GM23338 (cell line): ENCODE measurements at regions not wholly inside any gene's neighbourhood (a gene's known extent, or its start where the extent isn't known, plus 50 kb on each side); places are given as distances from the start of the nearest gene placed in this dataset.
"Not testable (repeated sequence)": the region's sequence is repeated elsewhere in the genome, so short reads cannot be mapped to it uniquely, and the experiment has no call there.

Experiments
- CREB1 ChIP-seq: fragments of 250-450 bp; sonication (Bioruptor Pico); IDR thresholded peaks from 2 replicates; pipeline ENCODE4 v1.5.0; 2020; ENCODE audit warnings: low read depth, mild to moderate bottlenecking, moderate library complexity
- CTCF ChIP-seq, 2 experiments: fragments of 200-600 bp in 1 of 2; sonication (generic) in 1 of 2; conservative IDR thresholded peaks; 2 replicates each; pipeline versions ENCODE4 v1.5.1 to v1.6.1; 2016 to 2017; ENCODE audit warnings: antibody characterized with exemption in 2 of 2, low read depth in 2 of 2, mild to moderate bottlenecking in 2 of 2, moderate library complexity in 1 of 2
- ETS1 ChIP-seq: IDR thresholded peaks from 2 replicates; pipeline ENCODE4 v1.6.1; 2016; ENCODE audit warnings: antibody characterized with exemption
- EZH2 ChIP-seq: fragments of 200-600 bp; sonication (generic); IDR thresholded peaks from one replicate; pipeline ENCODE4 v1.8.0; 2017; ENCODE audit warnings: antibody characterized with exemption, mild to moderate bottlenecking, low read depth; ENCODE audit not compliant: unreplicated experiment
- EZH2phosphoT487 ChIP-seq: fragments of 200-600 bp; sonication (generic); IDR thresholded peaks from one replicate; pipeline ENCODE4 v1.8.1; 2018; ENCODE audit warnings: antibody characterized with exemption; ENCODE audit not compliant: unreplicated experiment
- JUNB ChIP-seq: IDR thresholded peaks from one replicate; pipeline ENCODE4 v1.6.1; 2016; ENCODE audit warnings: antibody characterized with exemption; ENCODE audit not compliant: unreplicated experiment
- NANOG ChIP-seq: IDR thresholded peaks from 2 replicates; pipeline ENCODE4 v1.6.1; 2016; ENCODE audit warnings: antibody characterized with exemption, borderline replicate concordance
- POLR2AphosphoS5 ChIP-seq: IDR thresholded peaks from 2 replicates; pipeline ENCODE4 v1.6.1; 2016; ENCODE audit warnings: antibody characterized with exemption, low read depth
- REST ChIP-seq: IDR thresholded peaks from one replicate; pipeline ENCODE4 v1.6.1; 2018; ENCODE audit warnings: antibody characterized with exemption; ENCODE audit not compliant: unreplicated experiment
- STAT1 ChIP-seq: IDR thresholded peaks from one replicate; pipeline ENCODE4 v1.6.1; 2016; ENCODE audit warnings: antibody characterized with exemption; ENCODE audit not compliant: unreplicated experiment
- ZNF114 ChIP-seq: fragments of 250-450 bp; sonication (Bioruptor Pico); IDR thresholded peaks from 2 replicates; pipeline ENCODE4 v1.5.0; 2020; ENCODE audit warnings: mild to moderate bottlenecking, moderate library complexity
- ZNF331 ChIP-seq: fragments of 250-450 bp; sonication (Bioruptor Pico); IDR thresholded peaks from 2 replicates; pipeline ENCODE4 v1.5.0; 2020; ENCODE audit warnings: low read depth, mild to moderate bottlenecking, moderate library complexity

- not testable (repeated sequence) for TF ChIP-seq POLR2AphosphoS5; CTCF (conservative IDR thresholded peaks at IDR 0.05; ENCODE audit: low read depth in 2 of 2); EZH2; EZH2phosphoT487; REST; STAT1; NANOG; CREB1; ETS1; JUNB; ZNF114 (CRISPR knock-in tag); ZNF331 (CRISPR knock-in tag)
These were observed 279.6 kb upstream of the HS6ST1 start for GRCh38 chr2:128598260-128598659.
